ENCODE measurements at regions not wholly inside any gene's neighbourhood (a gene's known extent, or its start where the extent isn't known, plus 50 kb on each side); places are given as distances from the start of the nearest gene placed in this dataset.

- Mint-ChIP-seq H3K4me3 (no peak overlapping the region), H3K36me3 (ENCODE audit: low read depth) (no peaks in the 10 kb centered on the region), H3K27ac (no peak overlapping the region), H3K27me3 (ENCODE audit: insufficient read depth) (peaks cover 12% of the 10 kb centered on the region), H3K4me1 (peaks cover 43% of the 10 kb centered on the region), H3K9me3 (no peaks in the 10 kb centered on the region)
- Histone ChIP-seq H3K9me3 (ENCODE audit: control insufficient read depth, low read length) (no peaks in the 10 kb centered on the region), H3K27ac (ENCODE audit: low read depth, low read length) (no peak overlapping the region), H3K4me3 (ENCODE audit: low read length) (no peak overlapping the region), H3K36me3 (ENCODE audit: control insufficient read depth, insufficient read depth, low read length) (no peaks in the 10 kb centered on the region), H3K9ac (ENCODE audit: extremely low read depth, low read length, poor library complexity, severe bottlenecking) (no peak overlapping the region), H3K27me3 (ENCODE audit: control insufficient read depth, insufficient read depth, low read length, poor library complexity, severe bottlenecking) (no peaks in the 10 kb centered on the region), H3K4me1 (ENCODE audit: control insufficient read depth, insufficient read depth, low read length) (peaks cover 15% of the 10 kb centered on the region)
- 91% methylated on average over 5 of the region's 5 CpGs for whole genome bisulfite sequencing, 2 experiments (ENCODE audit: insufficient coverage in 1 of 2, insufficient read length in 1 of 2)
- DNase-seq = no peak
- no peak for TF ChIP-seq CTCF (conservative IDR thresholded peaks at IDR 0.05)
These were observed 53.6 kb downstream of the GADD45G start for GRCh38 chr9:89658401-89658800.

GRCh38 chr9:89658931-89659330, 54.1 kb downstream of the GADD45G start:
- H3K9me3 Mint-ChIP-seq = no peaks in the 10 kb centered on the region
- DNase-seq = no peak
- Histone ChIP-seq H3K27me3 (ENCODE audit: control insufficient read depth, insufficient read depth, low read length, poor library complexity, severe bottlenecking) (no peaks in the 10 kb centered on the region), H3K27ac (ENCODE audit: low read depth, low read length) (no peak overlapping the region), H3K4me1 (ENCODE audit: control insufficient read depth, insufficient read depth, low read length) (peaks cover 15% of the 10 kb centered on the region), H3K4me3 (ENCODE audit: low read length) (no peak overlapping the region), H3K36me3 (ENCODE audit: control insufficient read depth, insufficient read depth, low read length) (no peaks in the 10 kb centered on the region), H3K9ac (ENCODE audit: extremely low read depth, low read length, poor library complexity, severe bottlenecking) (no peak overlapping the region), H3K9me3 (ENCODE audit: control insufficient read depth, low read length) (no peaks in the 10 kb centered on the region)
- no peak for TF ChIP-seq CTCF (conservative IDR thresholded peaks at IDR 0.05)
- H3K36me3 Mint-ChIP-seq (ENCODE audit: low read depth) = no peaks in the 10 kb centered on the region
- 78 to 83% methylated on average over 6 of the region's 6 CpGs for whole genome bisulfite sequencing, 2 experiments (ENCODE audit: insufficient coverage in 1 of 2, insufficient read length in 1 of 2)
- peaks cover 43% of the 10 kb centered on the region for H3K4me1 Mint-ChIP-seq
- peaks cover 12% of the 10 kb centered on the region for H3K27me3 Mint-ChIP-seq (ENCODE audit: insufficient read depth)
- no peak overlapping the region for H3K4me3 Mint-ChIP-seq
- H3K27ac Mint-ChIP-seq = no peak overlapping the region

GRCh38 chr9:89659473-89659872, 54.7 kb downstream of the GADD45G start:
- Histone ChIP-seq H3K36me3 (ENCODE audit: control insufficient read depth, insufficient read depth, low read length) (no peaks in the 10 kb centered on the region), H3K27me3 (ENCODE audit: control insufficient read depth, insufficient read depth, low read length, poor library complexity, severe bottlenecking) (no peaks in the 10 kb centered on the region), H3K4me1 (ENCODE audit: control insufficient read depth, insufficient read depth, low read length) (peaks cover 13% of the 10 kb centered on the region), H3K4me3 (ENCODE audit: low read length) (no peak overlapping the region), H3K9ac (ENCODE audit: extremely low read depth, low read length, poor library complexity, severe bottlenecking) (no peak overlapping the region), H3K27ac (ENCODE audit: low read depth, low read length) (no peak overlapping the region), H3K9me3 (ENCODE audit: control insufficient read depth, low read length) (no peaks in the 10 kb centered on the region)
- TF ChIP-seq CTCF (conservative IDR thresholded peaks at IDR 0.05) = no peak
- DNase-seq = no peak
- Mint-ChIP-seq H3K27ac (no peak overlapping the region), H3K4me3 (no peak overlapping the region), H3K36me3 (ENCODE audit: low read depth) (no peaks in the 10 kb centered on the region), H3K27me3 (ENCODE audit: insufficient read depth) (peaks cover 12% of the 10 kb centered on the region), H3K9me3 (no peaks in the 10 kb centered on the region), H3K4me1 (peaks cover 39% of the 10 kb centered on the region)
- WGBS, 2 experiments (ENCODE audit: insufficient coverage in 1 of 2, insufficient read length in 1 of 2) = 94 to 95% methylated on average over 3 to 9 of the region's 9 CpGs

Data from endodermal cell (in vitro differentiated cells).